IMR-90 (cell line): ENCODE measurements at regions not wholly inside any gene's neighbourhood (a gene's known extent, or its start where the extent isn't known, plus 50 kb on each side); places are given as distances from the start of the nearest gene placed in this dataset.

ENCODE experiments used
- ATAC-seq: fragments of 200-7000 bp; cut with Tn5 transposase; 2 replicates; pipeline ENCODE4 v1.9.1; 2020; ENCODE audit warnings: low read depth, mild to moderate bottlenecking, moderate library complexity
- BruUV-seq: library from RNA; stranded (reverse); fragments of 400-500 nt; replicated peaks from 2 replicates; lab custom pipeline; 2021; lab: Mats Ljungman, UMichigan
- CTCF ChIA-PET: fragments of 300-600 bp; formaldehyde crosslinking; extraction: SDS; loops from one replicate; lab custom pipeline; 2021; ENCODE audit warnings: antibody characterized with exemption; lab: Yijun Ruan, JAX
- POLR2A ChIA-PET: fragments of 300-600 bp; sonication (Branson Sonifier 250); formaldehyde crosslinking; loops from one replicate; lab custom pipeline; 2022; ENCODE audit warnings: antibody characterized with exemption; ENCODE audit not compliant: unreplicated experiment; lab: Charles Lee
- DNase-seq: peaks from one replicate; pipeline ENCODE4 v3.0.0; 2013
- H2AFZ ChIP-seq: replicated peaks from 2 replicates; pipeline ENCODE3; 2013; ENCODE audit warnings: low read length, mild to moderate bottlenecking; ENCODE audit not compliant: poor library complexity
- H2AK5ac ChIP-seq: 2 replicates; pipeline ENCODE4 v1.6.1; 2013; ENCODE audit warnings: low read depth, low read length, inconsistent platforms
- H2AK9ac ChIP-seq: replicated peaks from 2 replicates; pipeline ENCODE3; 2013; ENCODE audit warnings: mild to moderate bottlenecking, low read depth, low read length, moderate library complexity; ENCODE audit not compliant: poor library complexity
- H2BK120ac ChIP-seq: 2 replicates; pipeline ENCODE4 v1.6.1; 2013; ENCODE audit warnings: low read depth, low read length, inconsistent platforms
- H2BK15ac ChIP-seq: 3 replicates; pipeline ENCODE4 v1.6.1; 2013; ENCODE audit warnings: low read depth, low read length, inconsistent platforms
- H2BK20ac ChIP-seq: 2 replicates; pipeline ENCODE4 v1.6.1; 2013; ENCODE audit warnings: low read depth, mild to moderate bottlenecking, inconsistent platforms, low read length, moderate library complexity
- H2BK5ac ChIP-seq: 2 replicates; pipeline ENCODE4 v1.6.1; 2013; ENCODE audit warnings: mild to moderate bottlenecking, low read depth, low read length, inconsistent platforms; ENCODE audit not compliant: poor library complexity, severe bottlenecking
- H3K14ac ChIP-seq: replicated peaks from 2 replicates; pipeline ENCODE4 v1.6.1; 2013; ENCODE audit warnings: low read depth, low read length, inconsistent platforms
- H3K18ac ChIP-seq: 2 replicates; pipeline ENCODE4 v1.6.1; 2013; ENCODE audit warnings: low read depth, low read length, control low read depth
- H3K23ac ChIP-seq: 2 replicates; pipeline ENCODE4 v1.6.1; 2013; ENCODE audit warnings: low read depth, low read length, inconsistent platforms
- H3K27ac ChIP-seq: 2 replicates; pipeline ENCODE4 v1.5.1; 2013; ENCODE audit warnings: mild to moderate bottlenecking, control low read depth, low read length; ENCODE audit not compliant: insufficient read depth
- H3K27me3 ChIP-seq: 2 replicates; pipeline ENCODE4 v1.6.1; 2013; ENCODE audit warnings: low read length; ENCODE audit not compliant: control insufficient read depth, insufficient read depth
- H3K36me3 ChIP-seq: 2 replicates; pipeline ENCODE4 v1.6.1; 2013; ENCODE audit warnings: low read length, mixed read lengths; ENCODE audit not compliant: control insufficient read depth, insufficient read depth
- H3K4ac ChIP-seq: 2 replicates; pipeline ENCODE4 v1.6.1; 2013; ENCODE audit warnings: low read depth, low read length, inconsistent platforms
- H3K4me1 ChIP-seq: 2 replicates; pipeline ENCODE4 v1.6.1; 2013; ENCODE audit warnings: low read length, mixed read lengths; ENCODE audit not compliant: control insufficient read depth, insufficient read depth
- H3K4me2 ChIP-seq: 2 replicates; pipeline ENCODE4 v1.6.1; 2013; ENCODE audit warnings: low read depth, mild to moderate bottlenecking, control low read depth, low read length, moderate library complexity
- H3K4me3 ChIP-seq: 2 replicates; pipeline ENCODE4 v1.5.1; 2013; ENCODE audit warnings: low read depth, mild to moderate bottlenecking, control low read depth, low read length, moderate library complexity; ENCODE audit not compliant: insufficient read depth
- H3K56ac ChIP-seq: 2 replicates; pipeline ENCODE4 v1.6.1; 2013; ENCODE audit warnings: low read length, inconsistent platforms; ENCODE audit not compliant: insufficient read depth; ENCODE audit errors: extremely low read depth
- H3K79me1 ChIP-seq, 2 experiments: 2 replicates each; pipeline ENCODE4 v1.6.1; 2013; ENCODE audit warnings: low read length in 2 of 2, inconsistent platforms in 1 of 2, low read depth in 1 of 2
- H3K9ac ChIP-seq: 2 replicates; pipeline ENCODE4 v1.6.1; 2013; ENCODE audit warnings: low read depth, low read length, control low read depth
- H3K9me1 ChIP-seq: 2 replicates; pipeline ENCODE4 v1.6.1; 2013; ENCODE audit warnings: low read length, inconsistent platforms; ENCODE audit not compliant: insufficient read depth
- H3K9me3 ChIP-seq: 2 replicates; pipeline ENCODE4 v1.6.1; 2013; ENCODE audit warnings: low read length; ENCODE audit not compliant: control insufficient read depth, insufficient read depth
- H4K20me1 ChIP-seq: 2 replicates; pipeline ENCODE4 v1.6.1; 2013; ENCODE audit warnings: low read length, inconsistent platforms; ENCODE audit not compliant: insufficient read depth
- H4K5ac ChIP-seq: 2 replicates; pipeline ENCODE4 v1.6.1; 2013; ENCODE audit warnings: mild to moderate bottlenecking, low read depth, low read length, control low read depth
- H4K8ac ChIP-seq, 2 experiments: 2 replicates each; pipeline ENCODE4 v1.6.1; 2013; ENCODE audit warnings: low read depth in 2 of 2, low read length in 2 of 2, control low read depth in 1 of 2, inconsistent platforms in 1 of 2
- H4K91ac ChIP-seq: 2 replicates; pipeline ENCODE4 v1.6.1; 2013; ENCODE audit warnings: low read depth, low read length, inconsistent platforms; ENCODE audit not compliant: insufficient read depth
- USF2 ChIP-seq: fragments of 150-350 bp; IDR thresholded peaks from 2 replicates; pipeline ENCODE4 v1.6.1; 2017; ENCODE audit warnings: mild to moderate bottlenecking, antibody characterized with exemption, low read length, low read depth
- WGBS, 2 experiments: methylation state at CpG; one replicate each; pipeline versions ENCODE4 v1.1.5 to v1.1.7; 2013; ENCODE audit warnings: missing lambda C conversion rate in 2 of 2; ENCODE audit not compliant: insufficient read length in 1 of 2; ENCODE audit errors: extremely low coverage in 2 of 2; 5-methylcytosine and 5-hydroxymethylcytosine counted together
- dilution Hi-C: fragments of 300-500 bp; cut with HindIII; formaldehyde crosslinking; loops from one replicate; pipeline ENCODE4 v1.14.3; 2018; ENCODE audit warnings: low sequenced_read_pairs; ENCODE audit not compliant: unreplicated experiment
- in situ Hi-C: fragments of 300-500 bp; cut with MboI; formaldehyde crosslinking; loops from 3 replicates; pipeline ENCODE4 v1.14.3; 2019; ENCODE audit warnings: low sequenced_read_pairs, inconsistent platforms, mixed read lengths
- intact Hi-C: fragments of 100-400 bp; cut with micrococcal nuclease; formaldehyde crosslinking; loops from 2 replicates; pipeline ENCODE4 v1.10.0; 2022

DNA sequence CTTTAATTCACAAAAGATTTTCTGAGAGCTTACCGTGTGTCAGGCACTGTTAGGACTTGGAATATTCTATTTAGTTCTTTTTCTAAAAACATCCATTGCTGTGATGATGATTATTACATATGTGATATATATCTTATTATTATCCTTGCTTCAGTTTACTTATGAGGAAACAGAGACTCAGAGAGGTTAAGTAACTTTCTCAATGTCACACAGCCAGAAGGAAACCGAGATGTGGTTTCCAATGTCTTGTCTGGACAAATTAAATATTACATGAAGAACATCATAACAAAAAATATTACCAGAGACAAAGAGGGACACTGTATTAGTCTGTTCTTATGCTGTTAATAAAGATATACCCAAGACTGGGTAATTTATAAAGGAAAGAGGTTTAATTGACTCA lies 125.5 kb upstream of the DAP start:
- ChIA-PET POLR2A (no interaction called here), CTCF (no interaction called here)
- no peaks in the 10 kb centered on the region for H4K20me1 ChIP-seq
- TF ChIP-seq USF2, result no peak
- no peak overlapping the region for H3K18ac ChIP-seq
- H2BK15ac ChIP-seq, result no peak overlapping the region
- no peak overlapping the region for H3K4ac ChIP-seq
- no peak overlapping the region for H2AK9ac ChIP-seq
- no peaks in the 10 kb centered on the region for H3K27me3 ChIP-seq
- intact Hi-C loops, result no loop called here
- H4K5ac ChIP-seq, result no peak overlapping the region
- H3K56ac ChIP-seq, result no peak overlapping the region
- H2AK5ac ChIP-seq, result no peak overlapping the region
- no peak overlapping the region for H3K14ac ChIP-seq
- H4K91ac ChIP-seq, result no peak overlapping the region
- peaks cover 7% of the 10 kb centered on the region for H3K9me3 ChIP-seq
- no TSS peak for BruUV-seq
- dilution Hi-C loops, result no loop called here
- no peak overlapping the region for H2AFZ ChIP-seq
- in situ Hi-C loops, result no loop called here
- no peaks in the 10 kb centered on the region for H3K79me1 ChIP-seq
- no peak overlapping the region for H3K27ac ChIP-seq
- H2BK20ac ChIP-seq, result peak overlapping the region; percentile 18; the same call in 1 of the 2 replicates
- H3K4me1 ChIP-seq, result no peaks in the 10 kb centered on the region
- DNase-seq, result no peak
- no peak overlapping the region for H3K23ac ChIP-seq
- H3K36me3 ChIP-seq, result no peaks in the 10 kb centered on the region
- H3K4me2 ChIP-seq, result no peak overlapping the region
- H3K9me1 ChIP-seq, result no peaks in the 10 kb centered on the region
- no peak for ATAC-seq
- no peak overlapping the region for H3K9ac ChIP-seq
- no peak overlapping the region for H2BK5ac ChIP-seq
- no CpG with 5 or more reads among the region's 2 CpGs for WGBS, 2 experiments
- H4K8ac ChIP-seq, result no peak overlapping the region
- H2BK120ac ChIP-seq, result no peak overlapping the region; the same call in 1 of the 2 replicates
- no peak overlapping the region for H3K4me3 ChIP-seq
